IMR-90 (cell line): ENCODE measurements at regions not wholly inside any gene's neighbourhood (a gene's known extent, or its start where the extent isn't known, plus 50 kb on each side); places are given as distances from the start of the nearest gene placed in this dataset.

Experiments used
- ATAC-seq: fragments of 200-7000 bp; cut with Tn5 transposase; 2 replicates; pipeline ENCODE4 v1.9.1; 2020; ENCODE audit warnings: low read depth, mild to moderate bottlenecking, moderate library complexity
- BruUV-seq: library from RNA; stranded (reverse); fragments of 400-500 nt; replicated peaks from 2 replicates; lab custom pipeline; 2021; lab: Mats Ljungman, UMichigan
- CTCF ChIA-PET: fragments of 300-600 bp; formaldehyde crosslinking; extraction: SDS; loops from one replicate; lab custom pipeline; 2021; ENCODE audit warnings: antibody characterized with exemption; lab: Yijun Ruan, JAX
- POLR2A ChIA-PET: fragments of 300-600 bp; sonication (Branson Sonifier 250); formaldehyde crosslinking; loops from one replicate; lab custom pipeline; 2022; ENCODE audit warnings: antibody characterized with exemption; ENCODE audit not compliant: unreplicated experiment; lab: Charles Lee
- DNase-seq: peaks from one replicate; pipeline ENCODE4 v3.0.0; 2013
- H2AFZ ChIP-seq: replicated peaks from 2 replicates; pipeline ENCODE3; 2013; ENCODE audit warnings: low read length, mild to moderate bottlenecking; ENCODE audit not compliant: poor library complexity
- H2AK5ac ChIP-seq: 2 replicates; pipeline ENCODE4 v1.6.1; 2013; ENCODE audit warnings: low read depth, low read length, inconsistent platforms
- H2AK9ac ChIP-seq: replicated peaks from 2 replicates; pipeline ENCODE3; 2013; ENCODE audit warnings: mild to moderate bottlenecking, low read depth, low read length, moderate library complexity; ENCODE audit not compliant: poor library complexity
- H2BK120ac ChIP-seq: 2 replicates; pipeline ENCODE4 v1.6.1; 2013; ENCODE audit warnings: low read depth, low read length, inconsistent platforms
- H2BK15ac ChIP-seq: 3 replicates; pipeline ENCODE4 v1.6.1; 2013; ENCODE audit warnings: low read depth, low read length, inconsistent platforms
- H2BK20ac ChIP-seq: 2 replicates; pipeline ENCODE4 v1.6.1; 2013; ENCODE audit warnings: low read depth, mild to moderate bottlenecking, inconsistent platforms, low read length, moderate library complexity
- H2BK5ac ChIP-seq: 2 replicates; pipeline ENCODE4 v1.6.1; 2013; ENCODE audit warnings: mild to moderate bottlenecking, low read depth, low read length, inconsistent platforms; ENCODE audit not compliant: poor library complexity, severe bottlenecking
- H3K14ac ChIP-seq: replicated peaks from 2 replicates; pipeline ENCODE4 v1.6.1; 2013; ENCODE audit warnings: low read depth, low read length, inconsistent platforms
- H3K18ac ChIP-seq: 2 replicates; pipeline ENCODE4 v1.6.1; 2013; ENCODE audit warnings: low read depth, low read length, control low read depth
- H3K23ac ChIP-seq: 2 replicates; pipeline ENCODE4 v1.6.1; 2013; ENCODE audit warnings: low read depth, low read length, inconsistent platforms
- H3K27ac ChIP-seq: 2 replicates; pipeline ENCODE4 v1.5.1; 2013; ENCODE audit warnings: mild to moderate bottlenecking, control low read depth, low read length; ENCODE audit not compliant: insufficient read depth
- H3K27me3 ChIP-seq: 2 replicates; pipeline ENCODE4 v1.6.1; 2013; ENCODE audit warnings: low read length; ENCODE audit not compliant: control insufficient read depth, insufficient read depth
- H3K36me3 ChIP-seq: 2 replicates; pipeline ENCODE4 v1.6.1; 2013; ENCODE audit warnings: low read length, mixed read lengths; ENCODE audit not compliant: control insufficient read depth, insufficient read depth
- H3K4ac ChIP-seq: 2 replicates; pipeline ENCODE4 v1.6.1; 2013; ENCODE audit warnings: low read depth, low read length, inconsistent platforms
- H3K4me1 ChIP-seq: 2 replicates; pipeline ENCODE4 v1.6.1; 2013; ENCODE audit warnings: low read length, mixed read lengths; ENCODE audit not compliant: control insufficient read depth, insufficient read depth
- H3K4me2 ChIP-seq: 2 replicates; pipeline ENCODE4 v1.6.1; 2013; ENCODE audit warnings: low read depth, mild to moderate bottlenecking, control low read depth, low read length, moderate library complexity
- H3K4me3 ChIP-seq: 2 replicates; pipeline ENCODE4 v1.5.1; 2013; ENCODE audit warnings: low read depth, mild to moderate bottlenecking, control low read depth, low read length, moderate library complexity; ENCODE audit not compliant: insufficient read depth
- H3K56ac ChIP-seq: 2 replicates; pipeline ENCODE4 v1.6.1; 2013; ENCODE audit warnings: low read length, inconsistent platforms; ENCODE audit not compliant: insufficient read depth; ENCODE audit errors: extremely low read depth
- H3K79me1 ChIP-seq, 2 experiments: 2 replicates each; pipeline ENCODE4 v1.6.1; 2013; ENCODE audit warnings: low read length in 2 of 2, inconsistent platforms in 1 of 2, low read depth in 1 of 2
- H3K9ac ChIP-seq: 2 replicates; pipeline ENCODE4 v1.6.1; 2013; ENCODE audit warnings: low read depth, low read length, control low read depth
- H3K9me1 ChIP-seq: 2 replicates; pipeline ENCODE4 v1.6.1; 2013; ENCODE audit warnings: low read length, inconsistent platforms; ENCODE audit not compliant: insufficient read depth
- H3K9me3 ChIP-seq: 2 replicates; pipeline ENCODE4 v1.6.1; 2013; ENCODE audit warnings: low read length; ENCODE audit not compliant: control insufficient read depth, insufficient read depth
- H4K20me1 ChIP-seq: 2 replicates; pipeline ENCODE4 v1.6.1; 2013; ENCODE audit warnings: low read length, inconsistent platforms; ENCODE audit not compliant: insufficient read depth
- H4K5ac ChIP-seq: 2 replicates; pipeline ENCODE4 v1.6.1; 2013; ENCODE audit warnings: mild to moderate bottlenecking, low read depth, low read length, control low read depth
- H4K8ac ChIP-seq, 2 experiments: 2 replicates each; pipeline ENCODE4 v1.6.1; 2013; ENCODE audit warnings: low read depth in 2 of 2, low read length in 2 of 2, control low read depth in 1 of 2, inconsistent platforms in 1 of 2
- H4K91ac ChIP-seq: 2 replicates; pipeline ENCODE4 v1.6.1; 2013; ENCODE audit warnings: low read depth, low read length, inconsistent platforms; ENCODE audit not compliant: insufficient read depth
- BHLHE40 ChIP-seq: fragments of 150-350 bp; IDR thresholded peaks from 2 replicates; pipeline ENCODE4 v1.6.1; 2016; ENCODE audit warnings: mild to moderate bottlenecking, low read depth, low read length
- CEBPB ChIP-seq: IDR thresholded peaks from 2 replicates; pipeline ENCODE4 v1.6.1; 2012; ENCODE audit warnings: low read depth, low read length, improper control_type of control experiment
- CHD1 ChIP-seq: IDR thresholded peaks from 2 replicates; pipeline ENCODE4 v1.6.1; 2012; ENCODE audit warnings: low read depth, low read length, improper control_type of control experiment
- MAZ ChIP-seq: IDR thresholded peaks from 2 replicates; pipeline ENCODE4 v1.6.1; 2012; ENCODE audit warnings: low read depth, mild to moderate bottlenecking, low read length, improper control_type of control experiment, moderate library complexity, borderline replicate concordance
- MXI1 ChIP-seq: IDR thresholded peaks from 2 replicates; pipeline ENCODE4 v1.6.1; 2012; ENCODE audit warnings: low read depth, mild to moderate bottlenecking, low read length, moderate library complexity, borderline replicate concordance
- RAD21 ChIP-seq: IDR thresholded peaks from 2 replicates; pipeline ENCODE4 v1.6.1; 2012; ENCODE audit warnings: low read length, improper control_type of control experiment
- RCOR1 ChIP-seq: IDR thresholded peaks from 2 replicates; pipeline ENCODE4 v1.6.1; 2012; ENCODE audit warnings: mild to moderate bottlenecking, low read length, improper control_type of control experiment; ENCODE audit not compliant: insufficient replicate concordance
- RFX5 ChIP-seq: IDR thresholded peaks from 2 replicates; pipeline ENCODE4 v1.8.0; 2012; ENCODE audit warnings: low read depth, mild to moderate bottlenecking, low read length, moderate library complexity
- SMC3 ChIP-seq: fragments of 150-350 bp; IDR thresholded peaks from 2 replicates; pipeline ENCODE4 v1.6.1; 2016; ENCODE audit warnings: low read depth, mild to moderate bottlenecking, antibody characterized with exemption, low read length, moderate library complexity
- WGBS, 2 experiments: methylation state at CpG; one replicate each; pipeline versions ENCODE4 v1.1.5 to v1.1.7; 2013; ENCODE audit warnings: missing lambda C conversion rate in 2 of 2; ENCODE audit not compliant: insufficient read length in 1 of 2; ENCODE audit errors: extremely low coverage in 2 of 2; 5-methylcytosine and 5-hydroxymethylcytosine counted together
- dilution Hi-C: fragments of 300-500 bp; cut with HindIII; formaldehyde crosslinking; loops from one replicate; pipeline ENCODE4 v1.14.3; 2018; ENCODE audit warnings: low sequenced_read_pairs; ENCODE audit not compliant: unreplicated experiment
- in situ Hi-C: fragments of 300-500 bp; cut with MboI; formaldehyde crosslinking; loops from 3 replicates; pipeline ENCODE4 v1.14.3; 2019; ENCODE audit warnings: low sequenced_read_pairs, inconsistent platforms, mixed read lengths
- intact Hi-C: fragments of 100-400 bp; cut with micrococcal nuclease; formaldehyde crosslinking; loops from 2 replicates; pipeline ENCODE4 v1.10.0; 2022
- TF ChIP-seq, protein P1 (sequence below): conservative IDR thresholded peaks from 2 replicates; pipeline ENCODE4 v1.5.1; 2012; ENCODE audit warnings: mild to moderate bottlenecking, low read depth, low read length, improper control_type of control experiment

GRCh38 chr7:417625-417889 lies 102.1 kb downstream of the PDGFA start:
- dilution Hi-C loops = no loop called here

More at GRCh38 chr7:417625-417889, 102.1 kb downstream of the PDGFA start:
- H2AK5ac ChIP-seq = no peak overlapping the region
- H2BK20ac ChIP-seq = no peak overlapping the region
- POLR2A ChIA-PET = no interaction called here
- H3K27ac ChIP-seq = no peak overlapping the region
- in situ Hi-C loops = no loop called here
- no peak overlapping the region for H4K91ac ChIP-seq
- no peak overlapping the region for H4K5ac ChIP-seq
- no peak overlapping the region for H2AK9ac ChIP-seq
- no peak overlapping the region for H3K23ac ChIP-seq
- CTCF ChIA-PET = no interaction called here
- H3K79me1 ChIP-seq = no peaks in the 10 kb centered on the region
- no peak overlapping the region for H2AFZ ChIP-seq
- no peak for DNase-seq
- H3K14ac ChIP-seq = no peak overlapping the region
- H3K9me3 ChIP-seq = peaks cover 10% of the 10 kb centered on the region
- no peak overlapping the region for H3K56ac ChIP-seq
- H3K36me3 ChIP-seq = no peaks in the 10 kb centered on the region
- H4K20me1 ChIP-seq = no peaks in the 10 kb centered on the region
- no CpG with 5 or more reads among the region's 5 CpGs for WGBS, 2 experiments
- H3K4me3 ChIP-seq = no peak overlapping the region
- no peak for TF ChIP-seq RAD21
- no peak for TF ChIP-seq MAZ
- no peak for TF ChIP-seq SMC3
- no peak for TF ChIP-seq BHLHE40
- no peak for TF ChIP-seq RFX5
- no peak for TF ChIP-seq RCOR1
- TF ChIP-seq CHD1 = no peak
- TF ChIP-seq, protein P1, sequence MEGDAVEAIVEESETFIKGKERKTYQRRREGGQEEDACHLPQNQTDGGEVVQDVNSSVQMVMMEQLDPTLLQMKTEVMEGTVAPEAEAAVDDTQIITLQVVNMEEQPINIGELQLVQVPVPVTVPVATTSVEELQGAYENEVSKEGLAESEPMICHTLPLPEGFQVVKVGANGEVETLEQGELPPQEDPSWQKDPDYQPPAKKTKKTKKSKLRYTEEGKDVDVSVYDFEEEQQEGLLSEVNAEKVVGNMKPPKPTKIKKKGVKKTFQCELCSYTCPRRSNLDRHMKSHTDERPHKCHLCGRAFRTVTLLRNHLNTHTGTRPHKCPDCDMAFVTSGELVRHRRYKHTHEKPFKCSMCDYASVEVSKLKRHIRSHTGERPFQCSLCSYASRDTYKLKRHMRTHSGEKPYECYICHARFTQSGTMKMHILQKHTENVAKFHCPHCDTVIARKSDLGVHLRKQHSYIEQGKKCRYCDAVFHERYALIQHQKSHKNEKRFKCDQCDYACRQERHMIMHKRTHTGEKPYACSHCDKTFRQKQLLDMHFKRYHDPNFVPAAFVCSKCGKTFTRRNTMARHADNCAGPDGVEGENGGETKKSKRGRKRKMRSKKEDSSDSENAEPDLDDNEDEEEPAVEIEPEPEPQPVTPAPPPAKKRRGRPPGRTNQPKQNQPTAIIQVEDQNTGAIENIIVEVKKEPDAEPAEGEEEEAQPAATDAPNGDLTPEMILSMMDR = no peak
- no peak for TF ChIP-seq CEBPB
- no peak for TF ChIP-seq MXI1
- ATAC-seq = no peak
- no peak overlapping the region for H2BK120ac ChIP-seq
- no peak overlapping the region for H3K9ac ChIP-seq
- no peak overlapping the region for H3K4ac ChIP-seq
- H3K4me2 ChIP-seq = no peak overlapping the region
- no peak overlapping the region for H2BK15ac ChIP-seq
- H3K9me1 ChIP-seq = no peaks in the 10 kb centered on the region
- intact Hi-C loops = no loop called here
- no TSS peak for BruUV-seq
- no peak overlapping the region for H4K8ac ChIP-seq
- no peak overlapping the region for H2BK5ac ChIP-seq
- no peaks in the 10 kb centered on the region for H3K4me1 ChIP-seq
- H3K18ac ChIP-seq = no peak overlapping the region
- H3K27me3 ChIP-seq = peaks cover 17% of the 10 kb centered on the region; the same call in 1 of the 2 replicates
